Suprapubic skin (tissue), 4 donors: ENCODE measurements at regions not wholly inside any gene's neighbourhood (a gene's known extent, or its start where the extent isn't known, plus 50 kb on each side); places are given as distances from the start of the nearest gene placed in this dataset.

Source experiments
- DNase-seq, 2 donors: peaks; one replicate each; pipeline ENCODE4 v3.0.0-alpha.2; 2019; ENCODE audit warnings: low spot score in 2 of 2
- H3K27ac ChIP-seq: fragments of 200-600 bp; sonication (generic); one replicate; pipeline ENCODE4 v1.5.1; 2019
- H3K27me3 ChIP-seq: fragments of 200-600 bp; sonication (generic); one replicate; pipeline ENCODE4 v1.5.1; 2019
- H3K36me3 ChIP-seq: fragments of 200-600 bp; sonication (generic); one replicate; pipeline ENCODE4 v1.5.1; 2019
- H3K4me1 ChIP-seq: fragments of 200-600 bp; sonication (generic); one replicate; pipeline ENCODE4 v1.5.1; 2019
- H3K4me3 ChIP-seq: fragments of 200-600 bp; sonication (generic); one replicate; pipeline ENCODE4 v1.5.1; 2019; ENCODE audit warnings: mild to moderate bottlenecking
- H3K9me3 ChIP-seq: fragments of 200-600 bp; sonication (generic); one replicate; pipeline ENCODE4 v1.5.1; 2019
- EP300 ChIP-seq: sonication (generic); formaldehyde crosslinking; IDR thresholded peaks from one replicate; pipeline ENCODE4 v1.6.1; 2017; ENCODE audit warnings: antibody characterized with exemption
- POLR2A ChIP-seq, 2 donors: fragments of 450-650 bp; IDR thresholded peaks; one replicate each; pipeline ENCODE4 v1.6.1; 2017; ENCODE audit warnings: antibody characterized with exemption in 2 of 2, mild to moderate bottlenecking in 2 of 2, moderate library complexity in 2 of 2
- POLR2AphosphoS5 ChIP-seq, 3 donors: sonication (generic); formaldehyde crosslinking; IDR thresholded peaks; one replicate each; pipeline ENCODE4 v1.6.1; 2017; ENCODE audit warnings: antibody characterized with exemption in 3 of 3
- WGBS: methylation state at CpG from one replicate; pipeline ENCODE4 v1.1.5; 2018; 5-methylcytosine and 5-hydroxymethylcytosine counted together
- TF ChIP-seq, protein P1 (sequence below), 2 donors: fragments of 200-600 bp in 1 of 2; fragments of 450-650 bp in 1 of 2; sonication (generic) in 1 of 2; IDR thresholded peaks; one replicate each; pipeline ENCODE4 v1.5.1; 2016 to 2019; ENCODE audit warnings: antibody characterized with exemption in 2 of 2, mild to moderate bottlenecking in 1 of 2, moderate library complexity in 1 of 2

DNA sequence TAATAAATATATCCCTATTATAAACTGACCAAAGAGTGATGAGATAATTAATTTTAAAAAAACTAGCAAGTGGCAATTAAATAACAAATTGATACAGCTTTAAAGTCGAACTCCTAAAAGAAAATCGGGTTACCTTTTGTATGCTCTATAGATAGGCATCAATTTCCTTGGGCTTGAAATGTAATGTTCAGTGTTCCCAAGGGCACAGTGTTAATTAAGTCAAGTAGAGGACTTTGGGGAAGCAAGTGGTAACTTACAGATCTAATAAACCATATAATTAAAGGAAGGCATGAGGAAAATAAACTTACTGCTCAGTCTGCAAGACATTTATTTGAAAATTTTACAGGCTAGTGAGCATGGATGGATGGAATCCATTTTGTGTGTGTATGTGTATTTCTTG is 220.9 kb downstream of the FSCB start:
- Histone ChIP-seq H3K4me1 (no peaks in the 10 kb centered on the region), H3K36me3 (no peaks in the 10 kb centered on the region), H3K27ac (no peak overlapping the region), H3K9me3 (no peaks in the 10 kb centered on the region), H3K27me3 (no peaks in the 10 kb centered on the region), H3K4me3 (no peak overlapping the region)
- TF ChIP-seq POLR2AphosphoS5 (IDR thresholded peaks at IDR 0.05) (no peak), POLR2A (IDR thresholded peaks at IDR 0.05) (no peak), EP300 (no peak)
- TF ChIP-seq, protein P1, sequence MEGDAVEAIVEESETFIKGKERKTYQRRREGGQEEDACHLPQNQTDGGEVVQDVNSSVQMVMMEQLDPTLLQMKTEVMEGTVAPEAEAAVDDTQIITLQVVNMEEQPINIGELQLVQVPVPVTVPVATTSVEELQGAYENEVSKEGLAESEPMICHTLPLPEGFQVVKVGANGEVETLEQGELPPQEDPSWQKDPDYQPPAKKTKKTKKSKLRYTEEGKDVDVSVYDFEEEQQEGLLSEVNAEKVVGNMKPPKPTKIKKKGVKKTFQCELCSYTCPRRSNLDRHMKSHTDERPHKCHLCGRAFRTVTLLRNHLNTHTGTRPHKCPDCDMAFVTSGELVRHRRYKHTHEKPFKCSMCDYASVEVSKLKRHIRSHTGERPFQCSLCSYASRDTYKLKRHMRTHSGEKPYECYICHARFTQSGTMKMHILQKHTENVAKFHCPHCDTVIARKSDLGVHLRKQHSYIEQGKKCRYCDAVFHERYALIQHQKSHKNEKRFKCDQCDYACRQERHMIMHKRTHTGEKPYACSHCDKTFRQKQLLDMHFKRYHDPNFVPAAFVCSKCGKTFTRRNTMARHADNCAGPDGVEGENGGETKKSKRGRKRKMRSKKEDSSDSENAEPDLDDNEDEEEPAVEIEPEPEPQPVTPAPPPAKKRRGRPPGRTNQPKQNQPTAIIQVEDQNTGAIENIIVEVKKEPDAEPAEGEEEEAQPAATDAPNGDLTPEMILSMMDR (IDR thresholded peaks at IDR 0.05) = no peak
- no peak for DNase-seq
- WGBS = 79% methylated on average over 2 of the region's 2 CpGs

DNA sequence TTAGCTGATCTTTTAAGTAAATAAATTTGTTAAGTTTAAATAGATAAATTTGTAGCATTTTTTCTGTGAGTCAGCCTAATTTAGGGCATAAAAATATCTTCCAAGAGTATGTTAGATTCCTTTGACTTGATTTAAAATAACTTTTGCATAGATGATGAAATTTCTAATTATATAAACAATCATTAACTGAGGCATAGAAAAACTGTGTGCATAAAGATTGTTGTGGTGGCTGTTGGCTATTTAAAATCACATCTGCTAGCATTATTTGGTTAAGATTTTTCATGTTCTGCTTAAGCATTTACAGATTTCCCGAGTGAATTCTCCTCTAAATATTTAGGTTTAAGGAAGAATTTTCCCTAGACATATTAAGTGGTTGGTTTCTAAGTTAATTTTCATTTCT is 223.2 kb downstream of the FSCB start:
- no peaks in the 10 kb centered on the region for H3K36me3 ChIP-seq
- no peak for TF ChIP-seq POLR2A (IDR thresholded peaks at IDR 0.05)
- no peak for TF ChIP-seq POLR2AphosphoS5 (IDR thresholded peaks at IDR 0.05)
- TF ChIP-seq, protein P1 (IDR thresholded peaks at IDR 0.05) = no peak
- TF ChIP-seq EP300 = no peak
- H3K4me1 ChIP-seq = no peaks in the 10 kb centered on the region
- H3K27ac ChIP-seq = no peak overlapping the region
- DNase-seq = no peak
- no peak overlapping the region for H3K4me3 ChIP-seq
- 54% methylated on average over 1 of the region's 1 CpG for WGBS
- H3K9me3 ChIP-seq = no peaks in the 10 kb centered on the region
- no peaks in the 10 kb centered on the region for H3K27me3 ChIP-seq

DNA sequence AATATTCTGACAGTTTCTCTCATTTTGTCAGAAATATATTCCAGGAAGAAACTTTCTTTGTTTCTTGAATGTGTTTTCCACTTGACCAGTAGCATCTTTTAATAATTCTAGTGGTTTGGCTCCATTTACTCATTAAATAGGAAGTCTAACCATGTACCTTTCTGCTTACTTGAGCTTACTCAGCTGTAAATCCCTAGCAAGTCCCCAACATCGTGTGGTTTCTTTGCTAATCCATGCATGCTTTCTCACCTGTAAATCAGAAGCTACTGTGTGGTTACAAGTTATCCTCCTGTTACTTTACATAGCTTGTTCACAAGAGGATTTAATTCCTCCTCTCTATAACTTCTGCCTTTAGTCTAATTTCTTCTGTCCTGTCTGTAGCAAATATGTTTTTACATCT is 227.7 kb downstream of the FSCB start:
- Histone ChIP-seq H3K9me3 (no peaks in the 10 kb centered on the region), H3K27ac (no peak overlapping the region), H3K4me1 (no peaks in the 10 kb centered on the region), H3K36me3 (no peaks in the 10 kb centered on the region), H3K27me3 (no peaks in the 10 kb centered on the region), H3K4me3 (no peak overlapping the region)
- TF ChIP-seq, protein P1 (IDR thresholded peaks at IDR 0.05) = no peak
- TF ChIP-seq POLR2AphosphoS5 (IDR thresholded peaks at IDR 0.05) = no peak
- no peak for TF ChIP-seq POLR2A (IDR thresholded peaks at IDR 0.05)
- no peak for TF ChIP-seq EP300
- WGBS = 41% methylated on average over 1 of the region's 1 CpG
- DNase-seq = no peak

DNA sequence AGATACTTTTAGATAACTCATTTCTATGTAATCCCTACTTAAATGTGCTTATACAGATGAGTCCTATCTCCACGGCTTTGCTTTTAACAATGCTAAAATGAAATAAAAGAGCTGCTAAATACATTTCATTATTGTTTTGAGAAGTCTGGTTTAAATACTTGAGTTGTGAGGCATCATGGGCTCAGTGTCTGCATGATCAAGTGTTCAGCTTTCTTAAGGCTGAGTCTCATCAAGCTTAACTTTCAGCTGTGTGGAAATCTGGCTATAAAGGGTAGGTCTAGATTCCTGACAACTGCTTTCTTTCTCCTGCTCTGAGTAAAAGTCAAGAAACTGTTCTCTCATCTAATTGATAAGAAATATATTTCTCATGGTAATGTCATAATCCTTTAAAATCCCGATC is 235.4 kb downstream of the FSCB start:
- DNase-seq = no peak
- no peaks in the 10 kb centered on the region for H3K9me3 ChIP-seq
- no peaks in the 10 kb centered on the region for H3K27me3 ChIP-seq
- no peak overlapping the region for H3K4me3 ChIP-seq
- H3K36me3 ChIP-seq = no peaks in the 10 kb centered on the region
- H3K27ac ChIP-seq = no peak overlapping the region
- TF ChIP-seq EP300 (no peak), POLR2A (IDR thresholded peaks at IDR 0.05) (no peak), POLR2AphosphoS5 (IDR thresholded peaks at IDR 0.05) (no peak)
- TF ChIP-seq, protein P1 (IDR thresholded peaks at IDR 0.05) = no peak
- 90% methylated on average over 2 of the region's 2 CpGs for WGBS
- no peaks in the 10 kb centered on the region for H3K4me1 ChIP-seq

DNA sequence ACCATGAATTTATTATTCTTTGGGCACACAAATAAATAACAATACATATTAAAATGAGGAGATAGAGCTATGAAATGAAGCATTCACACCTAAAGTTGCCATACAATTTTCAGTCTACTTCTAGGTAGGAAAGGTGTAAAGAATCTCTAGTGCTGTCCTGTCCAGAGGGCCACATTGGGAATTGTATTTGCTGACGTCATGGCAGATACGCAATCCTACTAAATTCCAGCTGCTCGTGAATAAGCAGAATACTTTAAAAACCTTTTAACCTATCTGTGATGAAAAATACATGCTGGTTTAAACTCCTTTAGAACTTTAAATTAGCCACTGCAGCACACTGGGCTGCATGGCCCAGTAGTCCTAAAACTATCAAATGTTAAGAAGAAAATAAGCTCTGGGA is 236.1 kb downstream of the FSCB start:
- WGBS = 88% methylated on average over 3 of the region's 3 CpGs
- Histone ChIP-seq H3K4me1 (no peaks in the 10 kb centered on the region), H3K27me3 (no peaks in the 10 kb centered on the region), H3K27ac (no peak overlapping the region), H3K4me3 (no peak overlapping the region), H3K36me3 (no peaks in the 10 kb centered on the region), H3K9me3 (no peaks in the 10 kb centered on the region)
- DNase-seq = no peak
- TF ChIP-seq POLR2A (IDR thresholded peaks at IDR 0.05) = no peak
- no peak for TF ChIP-seq EP300
- no peak for TF ChIP-seq POLR2AphosphoS5 (IDR thresholded peaks at IDR 0.05)
- TF ChIP-seq, protein P1 (IDR thresholded peaks at IDR 0.05) = no peak
